ENCODE measurements at regions not wholly inside any gene's neighbourhood (a gene's known extent, or its start where the extent isn't known, plus 50 kb on each side); places are given as distances from the start of the nearest gene placed in this dataset.

GRCh38 chr7:26506196-26506595, 214.5 kb downstream of the SNX10 start:
- Mint-ChIP-seq H3K27me3 (ENCODE audit: unreplicated experiment) (peaks cover 2% of the 10 kb centered on the region), H3K9me3 (ENCODE audit: unreplicated experiment) (no peaks in the 10 kb centered on the region), H3K4me3 (ENCODE audit: unreplicated experiment) (no peak overlapping the region), H3K27ac (ENCODE audit: unreplicated experiment) (no peak overlapping the region), H3K36me3 (ENCODE audit: low read depth, unreplicated experiment) (no peaks in the 10 kb centered on the region), H3K4me1 (ENCODE audit: unreplicated experiment) (peaks cover 19% of the 10 kb centered on the region)
- no peak for TF ChIP-seq CTCF (IDR thresholded peaks at IDR 0.05; ENCODE audit: unreplicated experiment)
- no peak for DNase-seq (ENCODE audit: low spot score)

GRCh38 chr7:26507108-26507987, 215.7 kb downstream of the SNX10 start:
- Mint-ChIP-seq H3K27ac (ENCODE audit: unreplicated experiment) (no peak overlapping the region), H3K9me3 (ENCODE audit: unreplicated experiment) (no peaks in the 10 kb centered on the region), H3K4me1 (ENCODE audit: unreplicated experiment) (peaks cover 16% of the 10 kb centered on the region), H3K4me3 (ENCODE audit: unreplicated experiment) (no peak overlapping the region), H3K27me3 (ENCODE audit: unreplicated experiment) (peaks cover 2% of the 10 kb centered on the region), H3K36me3 (ENCODE audit: low read depth, unreplicated experiment) (no peaks in the 10 kb centered on the region)
- TF ChIP-seq CTCF (IDR thresholded peaks at IDR 0.05; ENCODE audit: unreplicated experiment): no peak
- DNase-seq (ENCODE audit: low spot score): no peak

GRCh38 chr7:26508481-26508880, 216.8 kb downstream of the SNX10 start:
- H3K27ac Mint-ChIP-seq (ENCODE audit: unreplicated experiment): peak overlapping the region; percentile 49
- H3K4me1 Mint-ChIP-seq (ENCODE audit: unreplicated experiment): peaks cover 15% of the 10 kb centered on the region
- no peaks in the 10 kb centered on the region for H3K9me3 Mint-ChIP-seq (ENCODE audit: unreplicated experiment)
- H3K27me3 Mint-ChIP-seq (ENCODE audit: unreplicated experiment): peaks cover 2% of the 10 kb centered on the region
- TF ChIP-seq CTCF (IDR thresholded peaks at IDR 0.05; ENCODE audit: unreplicated experiment): no peak
- no peak overlapping the region for H3K4me3 Mint-ChIP-seq (ENCODE audit: unreplicated experiment)
- no peaks in the 10 kb centered on the region for H3K36me3 Mint-ChIP-seq (ENCODE audit: low read depth, unreplicated experiment)
- no peak for DNase-seq (ENCODE audit: low spot score)

GRCh38 chr7:26508917-26509316, 217.3 kb downstream of the SNX10 start:
- peak overlapping the region; percentile 49 for H3K27ac Mint-ChIP-seq (ENCODE audit: unreplicated experiment)
- no peak overlapping the region for H3K4me3 Mint-ChIP-seq (ENCODE audit: unreplicated experiment)
- no peaks in the 10 kb centered on the region for H3K36me3 Mint-ChIP-seq (ENCODE audit: low read depth, unreplicated experiment)
- H3K4me1 Mint-ChIP-seq (ENCODE audit: unreplicated experiment): peaks cover 11% of the 10 kb centered on the region
- H3K9me3 Mint-ChIP-seq (ENCODE audit: unreplicated experiment): no peaks in the 10 kb centered on the region
- DNase-seq (ENCODE audit: low spot score): no peak
- TF ChIP-seq CTCF (IDR thresholded peaks at IDR 0.05; ENCODE audit: unreplicated experiment): no peak
- peaks cover under 1% of the 10 kb centered on the region for H3K27me3 Mint-ChIP-seq (ENCODE audit: unreplicated experiment)

GRCh38 chr7:26510231-26510957, 218.7 kb downstream of the SNX10 start:
- no peak overlapping the region for H3K4me3 Mint-ChIP-seq (ENCODE audit: unreplicated experiment)
- H3K27ac Mint-ChIP-seq (ENCODE audit: unreplicated experiment): no peak overlapping the region
- no peak for TF ChIP-seq CTCF (IDR thresholded peaks at IDR 0.05; ENCODE audit: unreplicated experiment)
- H3K36me3 Mint-ChIP-seq (ENCODE audit: low read depth, unreplicated experiment): no peaks in the 10 kb centered on the region
- H3K27me3 Mint-ChIP-seq (ENCODE audit: unreplicated experiment): no peaks in the 10 kb centered on the region
- H3K4me1 Mint-ChIP-seq (ENCODE audit: unreplicated experiment): no peaks in the 10 kb centered on the region
- H3K9me3 Mint-ChIP-seq (ENCODE audit: unreplicated experiment): no peaks in the 10 kb centered on the region
- no peak for DNase-seq (ENCODE audit: low spot score)

All from endothelial cell (in vitro differentiated cells).